ENCODE measurements at regions not wholly inside any gene's neighbourhood (a gene's known extent, or its start where the extent isn't known, plus 50 kb on each side); places are given as distances from the start of the nearest gene placed in this dataset.

GRCh38 chr6:166006900-166007301 is 160.8 kb downstream of the TBXT start (continued):
- TF ChIP-seq TERF1 (CRISPR knock-in tag; IDR thresholded peaks at IDR 0.05), result no peak
- no peak for TF ChIP-seq ZSCAN25 (CRISPR knock-in tag; IDR thresholded peaks at IDR 0.05)
- TF ChIP-seq, protein P1, sequence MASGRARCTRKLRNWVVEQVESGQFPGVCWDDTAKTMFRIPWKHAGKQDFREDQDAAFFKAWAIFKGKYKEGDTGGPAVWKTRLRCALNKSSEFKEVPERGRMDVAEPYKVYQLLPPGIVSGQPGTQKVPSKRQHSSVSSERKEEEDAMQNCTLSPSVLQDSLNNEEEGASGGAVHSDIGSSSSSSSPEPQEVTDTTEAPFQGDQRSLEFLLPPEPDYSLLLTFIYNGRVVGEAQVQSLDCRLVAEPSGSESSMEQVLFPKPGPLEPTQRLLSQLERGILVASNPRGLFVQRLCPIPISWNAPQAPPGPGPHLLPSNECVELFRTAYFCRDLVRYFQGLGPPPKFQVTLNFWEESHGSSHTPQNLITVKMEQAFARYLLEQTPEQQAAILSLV (CRISPR knock-in tag; IDR thresholded peaks at IDR 0.05; ENCODE audit: borderline replicate concordance), result no peak
- TF ChIP-seq, protein P2, sequence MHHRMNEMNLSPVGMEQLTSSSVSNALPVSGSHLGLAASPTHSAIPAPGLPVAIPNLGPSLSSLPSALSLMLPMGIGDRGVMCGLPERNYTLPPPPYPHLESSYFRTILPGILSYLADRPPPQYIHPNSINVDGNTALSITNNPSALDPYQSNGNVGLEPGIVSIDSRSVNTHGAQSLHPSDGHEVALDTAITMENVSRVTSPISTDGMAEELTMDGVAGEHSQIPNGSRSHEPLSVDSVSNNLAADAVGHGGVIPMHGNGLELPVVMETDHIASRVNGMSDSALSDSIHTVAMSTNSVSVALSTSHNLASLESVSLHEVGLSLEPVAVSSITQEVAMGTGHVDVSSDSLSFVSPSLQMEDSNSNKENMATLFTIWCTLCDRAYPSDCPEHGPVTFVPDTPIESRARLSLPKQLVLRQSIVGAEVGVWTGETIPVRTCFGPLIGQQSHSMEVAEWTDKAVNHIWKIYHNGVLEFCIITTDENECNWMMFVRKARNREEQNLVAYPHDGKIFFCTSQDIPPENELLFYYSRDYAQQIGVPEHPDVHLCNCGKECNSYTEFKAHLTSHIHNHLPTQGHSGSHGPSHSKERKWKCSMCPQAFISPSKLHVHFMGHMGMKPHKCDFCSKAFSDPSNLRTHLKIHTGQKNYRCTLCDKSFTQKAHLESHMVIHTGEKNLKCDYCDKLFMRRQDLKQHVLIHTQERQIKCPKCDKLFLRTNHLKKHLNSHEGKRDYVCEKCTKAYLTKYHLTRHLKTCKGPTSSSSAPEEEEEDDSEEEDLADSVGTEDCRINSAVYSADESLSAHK (CRISPR knock-in tag; IDR thresholded peaks at IDR 0.05; ENCODE audit: borderline replicate concordance), result no peak

DNA sequence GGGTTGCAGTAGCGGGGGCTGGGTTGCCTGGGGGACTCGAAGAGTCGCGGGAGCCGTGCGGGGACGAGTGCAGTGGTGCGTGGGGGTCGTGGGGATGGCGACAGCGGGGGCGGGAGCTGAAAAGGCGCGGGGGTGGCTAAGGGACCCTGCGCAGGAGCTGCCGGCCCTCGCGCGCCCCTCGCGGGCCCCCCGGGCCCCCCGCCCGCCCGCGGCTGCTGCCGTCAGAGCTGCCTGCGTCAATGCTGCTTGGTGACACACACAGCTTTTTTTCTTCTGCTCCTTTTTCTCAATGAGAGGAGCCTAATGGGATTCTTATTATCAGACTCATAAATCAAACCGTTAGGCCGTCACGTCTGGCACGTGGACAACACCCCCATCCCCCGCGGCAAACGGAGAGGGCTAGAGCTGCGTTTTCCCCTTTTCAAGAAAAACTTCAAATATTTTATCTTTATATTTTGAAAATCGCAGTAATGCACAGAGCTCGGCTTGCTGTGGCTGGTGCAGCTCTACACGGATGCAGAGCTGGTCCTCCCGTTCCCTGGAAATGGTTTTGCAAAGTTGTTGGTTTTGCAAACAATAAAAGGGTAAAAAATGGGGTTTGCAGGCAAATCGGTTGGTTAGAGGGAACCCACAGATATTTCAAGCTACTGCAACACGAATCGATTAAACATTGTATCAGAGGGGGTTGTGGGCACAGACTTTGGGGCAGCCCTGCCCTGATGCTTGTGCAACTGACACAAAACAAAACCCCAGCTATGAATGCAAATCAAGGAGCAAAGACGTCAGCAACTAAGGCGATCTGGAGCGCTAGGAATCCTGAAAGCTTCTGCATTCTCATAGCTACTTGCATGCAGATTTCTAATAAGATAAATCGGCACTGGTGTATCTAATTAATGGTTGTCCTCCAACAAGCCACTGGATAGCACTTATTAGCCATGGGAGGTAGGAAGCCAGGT is 161.4 kb downstream of the TBXT start:
- Histone ChIP-seq H3K4me3 (replicated peaks in 1 of 3; ENCODE audit: insufficient read depth in 1 of 3, low read depth in 2 of 3, low read length in 3 of 3) (no peak overlapping the region), H3K79me2 (ENCODE audit: insufficient read depth, low read length) (no peaks in the 10 kb centered on the region), H2AFZ (ENCODE audit: low read length) (no peak overlapping the region), H3K9me3 (ENCODE audit: low read length) (no peaks in the 10 kb centered on the region), H3K9ac (ENCODE audit: insufficient read depth, low read depth, low read length) (no peak overlapping the region), H4K20me1 (ENCODE audit: insufficient read depth, low read length) (no peaks in the 10 kb centered on the region), H3K4me2 (ENCODE audit: low read depth, low read length) (no peak overlapping the region), H3K27me3 (ENCODE audit: control insufficient read depth in 1 of 2, insufficient read depth in 2 of 2, low read length in 2 of 2) (peaks cover 10 to 52% of the 10 kb centered on the region in 2 experiments), H3K4me1 (ENCODE audit: insufficient read depth, low read length) (no peaks in the 10 kb centered on the region), H3K27ac (ENCODE audit: extremely low read length, insufficient read depth, low read length) (no peak overlapping the region), H3K36me3 (replicated peaks in 1 of 2; ENCODE audit: control insufficient read depth in 1 of 2, insufficient read depth in 2 of 2, low read length in 2 of 2) (no peaks in the 10 kb centered on the region)
- BruUV-seq (replicated peaks), result no TSS peak
- ChIA-PET POLR2A (no interaction called here), CTCF (ENCODE audit: low intra/inter-chr PET ratio, low total read pairs) (no interaction called here)
- ATAC-seq (no peak), DNase-seq (ENCODE audit: low spot score) (no peak), FAIRE-seq (no peak)
- TF ChIP-seq ZNF737 (CRISPR knock-in tag; IDR thresholded peaks at IDR 0.05; ENCODE audit: borderline replicate concordance) (no peak), DMAP1 (CRISPR knock-in tag; IDR thresholded peaks at IDR 0.05) (no peak), XBP1 (CRISPR knock-in tag; IDR thresholded peaks at IDR 0.05) (no peak), ZNF792 (CRISPR knock-in tag; IDR thresholded peaks at IDR 0.05) (no peak), ZIK1 (CRISPR knock-in tag; IDR thresholded peaks at IDR 0.05; ENCODE audit: borderline replicate concordance, low read depth) (no peak), POLR2G (IDR thresholded peaks at IDR 0.05; ENCODE audit: low read depth, low read length) (no peak), ZNF484 (CRISPR knock-in tag; IDR thresholded peaks at IDR 0.05; ENCODE audit: borderline replicate concordance, low read depth) (no peak), ZNF660 (CRISPR knock-in tag; IDR thresholded peaks at IDR 0.05; ENCODE audit: borderline replicate concordance, low read depth) (no peak)
- intact Hi-C loops (cut with micrococcal nuclease; ENCODE audit: unreplicated experiment), result no loop called here
- WGBS (ENCODE audit: low lambda C conversion rate), result 8% methylated on average over 38 of the region's 47 CpGs
- in situ Hi-C loops (cut with HindIII; ENCODE audit: extremely low pct_ligation_motif_present, low pct_unique_long_range_greater_than_20kb), result no loop called here
